Ascending aorta (tissue), 2 donors: ENCODE measurements at regions not wholly inside any gene's neighbourhood (a gene's known extent, or its start where the extent isn't known, plus 50 kb on each side); places are given as distances from the start of the nearest gene placed in this dataset.

ENCODE experiments used
- DNase-seq, 2 donors: peaks; one replicate each; pipeline ENCODE4 v3.0.0-alpha.2; 2019; ENCODE audit warnings: low spot score in 2 of 2
- H3K27ac ChIP-seq, 2 donors: fragments of 200-600 bp; sonication (generic); one replicate each; pipeline ENCODE4 v1.5.1; 2016 to 2017; ENCODE audit warnings: mild to moderate bottlenecking in 1 of 2
- H3K27me3 ChIP-seq: fragments of 200-600 bp; sonication (generic); one replicate; pipeline ENCODE4 v1.5.1; 2017
- H3K36me3 ChIP-seq, 2 donors: fragments of 200-600 bp; sonication (generic); one replicate each; pipeline ENCODE4 v1.5.1; 2016
- H3K4me1 ChIP-seq, 2 donors: fragments of 200-600 bp; sonication (generic); one replicate each; pipeline ENCODE4 v1.5.1; 2016 to 2017; ENCODE audit warnings: mild to moderate bottlenecking in 1 of 2
- H3K4me3 ChIP-seq, 2 donors: fragments of 200-600 bp; sonication (generic); one replicate each; pipeline ENCODE4 v1.5.1; 2016 to 2017; ENCODE audit warnings: mild to moderate bottlenecking in 1 of 2
- H3K9me3 ChIP-seq, 2 donors: fragments of 200-600 bp; sonication (generic); one replicate each; pipeline ENCODE4 v1.5.1; 2016
- intact Hi-C: fragments of 100-400 bp; cut with DNase I; formaldehyde crosslinking; loops from one replicate; pipeline ENCODE4 v1.15.1; 2023
- TF ChIP-seq, protein P1 (sequence below), 3 experiments: fragments of 200-600 bp in 2 of 3; fragments of 450-650 bp in 1 of 3; sonication (generic) in 2 of 3; IDR thresholded peaks; one replicate each; pipeline ENCODE4 v1.5.1; 2016 to 2019; ENCODE audit warnings: antibody characterized with exemption in 3 of 3, mild to moderate bottlenecking in 1 of 3, moderate library complexity in 1 of 3

- Histone ChIP-seq H3K4me3 (no peak overlapping the region), H3K27ac (no peak overlapping the region), H3K9me3 (no peaks in the 10 kb centered on the region), H3K36me3 (no peaks in the 10 kb centered on the region), H3K4me1 (no peaks in the 10 kb centered on the region), H3K27me3 (no peaks in the 10 kb centered on the region)
- TF ChIP-seq, protein P1, sequence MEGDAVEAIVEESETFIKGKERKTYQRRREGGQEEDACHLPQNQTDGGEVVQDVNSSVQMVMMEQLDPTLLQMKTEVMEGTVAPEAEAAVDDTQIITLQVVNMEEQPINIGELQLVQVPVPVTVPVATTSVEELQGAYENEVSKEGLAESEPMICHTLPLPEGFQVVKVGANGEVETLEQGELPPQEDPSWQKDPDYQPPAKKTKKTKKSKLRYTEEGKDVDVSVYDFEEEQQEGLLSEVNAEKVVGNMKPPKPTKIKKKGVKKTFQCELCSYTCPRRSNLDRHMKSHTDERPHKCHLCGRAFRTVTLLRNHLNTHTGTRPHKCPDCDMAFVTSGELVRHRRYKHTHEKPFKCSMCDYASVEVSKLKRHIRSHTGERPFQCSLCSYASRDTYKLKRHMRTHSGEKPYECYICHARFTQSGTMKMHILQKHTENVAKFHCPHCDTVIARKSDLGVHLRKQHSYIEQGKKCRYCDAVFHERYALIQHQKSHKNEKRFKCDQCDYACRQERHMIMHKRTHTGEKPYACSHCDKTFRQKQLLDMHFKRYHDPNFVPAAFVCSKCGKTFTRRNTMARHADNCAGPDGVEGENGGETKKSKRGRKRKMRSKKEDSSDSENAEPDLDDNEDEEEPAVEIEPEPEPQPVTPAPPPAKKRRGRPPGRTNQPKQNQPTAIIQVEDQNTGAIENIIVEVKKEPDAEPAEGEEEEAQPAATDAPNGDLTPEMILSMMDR (IDR thresholded peaks at IDR 0.05), result no peak
- intact Hi-C loops, result no loop called here
- no peak for DNase-seq
Measured at GRCh38 chr9:1845425-1845824, 169.7 kb upstream of the SMARCA2 start.

GRCh38 chr9:1855726-1856125 is 159.4 kb upstream of the SMARCA2 start:
- TF ChIP-seq, protein P1 (IDR thresholded peaks at IDR 0.05), result no peak
- Histone ChIP-seq H3K36me3 (no peaks in the 10 kb centered on the region), H3K27me3 (no peaks in the 10 kb centered on the region), H3K9me3 (peaks cover 0 to 3% of the 10 kb centered on the region in 2 donors), H3K27ac (no peak overlapping the region), H3K4me3 (no peak overlapping the region), H3K4me1 (no peaks in the 10 kb centered on the region)
- intact Hi-C loops, result no loop called here
- no peak for DNase-seq

DNA sequence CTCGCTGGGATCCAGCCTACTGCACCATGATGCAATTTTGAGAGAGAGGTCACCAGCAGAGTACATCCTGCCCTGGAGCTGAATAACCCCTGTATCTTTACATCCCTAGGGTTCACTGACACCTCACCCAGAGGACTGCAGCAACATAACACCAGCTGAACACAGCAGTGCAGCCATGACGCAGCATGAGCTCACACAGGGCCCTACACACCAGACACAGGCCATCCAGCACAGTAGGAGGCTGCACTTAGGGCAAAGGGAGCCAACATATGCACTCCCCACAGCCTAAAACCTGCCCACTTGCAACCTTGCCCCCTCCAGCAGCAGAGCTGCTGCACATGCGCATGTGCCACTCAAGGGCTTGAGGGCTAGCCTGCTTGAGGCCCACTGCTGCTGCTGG is 157.3 kb upstream of the SMARCA2 start:
- TF ChIP-seq, protein P1 (IDR thresholded peaks at IDR 0.05), result no peak
- H3K4me3 ChIP-seq, result no peak overlapping the region
- no peaks in the 10 kb centered on the region for H3K4me1 ChIP-seq
- H3K36me3 ChIP-seq, result no peaks in the 10 kb centered on the region
- intact Hi-C loops, result no loop called here
- no peaks in the 10 kb centered on the region for H3K27me3 ChIP-seq
- H3K9me3 ChIP-seq, result peaks cover 0 to 7% of the 10 kb centered on the region in 2 donors
- no peak overlapping the region for H3K27ac ChIP-seq
- DNase-seq, result no peak

- TF ChIP-seq, protein P1 (IDR thresholded peaks at IDR 0.05), result no peak
- H3K4me3 ChIP-seq, result no peak overlapping the region
- no peaks in the 10 kb centered on the region for H3K9me3 ChIP-seq
Measured at GRCh38 chr9:1869843-1870242, 145.3 kb upstream of the SMARCA2 start.

DNA sequence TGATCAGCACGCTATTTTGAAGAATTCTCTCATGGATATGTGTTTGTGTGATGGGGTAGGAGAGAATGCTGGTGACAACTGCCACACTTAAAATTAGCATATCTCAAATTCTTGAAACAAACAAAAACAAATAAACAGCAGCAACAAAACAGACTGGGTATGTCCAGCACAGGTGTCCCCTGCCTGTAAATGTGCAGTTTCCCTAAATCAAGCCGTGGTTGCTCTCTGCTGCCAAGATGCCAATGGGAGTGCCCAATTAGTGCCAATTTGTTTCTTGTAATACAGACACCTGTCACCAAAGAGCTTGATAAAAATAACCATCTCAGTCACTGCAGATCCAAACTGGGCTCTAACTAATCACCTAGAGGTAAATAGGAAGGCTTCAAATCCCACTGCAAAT is 144.2 kb upstream of the SMARCA2 start:
- H3K36me3 ChIP-seq, result no peaks in the 10 kb centered on the region
- H3K4me1 ChIP-seq, result no peaks in the 10 kb centered on the region
- H3K9me3 ChIP-seq, result no peaks in the 10 kb centered on the region
- H3K27me3 ChIP-seq, result no peaks in the 10 kb centered on the region
- TF ChIP-seq, protein P1 (IDR thresholded peaks at IDR 0.05), result no peak
- DNase-seq, result no peak
- H3K4me3 ChIP-seq, result no peak overlapping the region
- H3K27ac ChIP-seq, result no peak overlapping the region
- intact Hi-C loops, result no loop called here

More at GRCh38 chr9:1869843-1870242, 145.3 kb upstream of the SMARCA2 start:
- intact Hi-C loops, result no loop called here
- no peak for DNase-seq
- Histone ChIP-seq H3K4me1 (no peaks in the 10 kb centered on the region), H3K27me3 (no peaks in the 10 kb centered on the region), H3K27ac (no peak overlapping the region), H3K36me3 (no peaks in the 10 kb centered on the region)
